LNCaP clone FGC (cell line): ENCODE measurements at regions not wholly inside any gene's neighbourhood (a gene's known extent, or its start where the extent isn't known, plus 50 kb on each side); places are given as distances from the start of the nearest gene placed in this dataset.

ENCODE experiments used
- DNase-seq: peaks from one replicate; pipeline ENCODE4 v3.0.0-alpha.2; 2011; ENCODE audit warnings: low read depth
- H3K4me3 ChIP-seq: 2 replicates; pipeline ENCODE4 v1.5.1; 2011; ENCODE audit warnings: mild to moderate bottlenecking, low read depth, low read length, control low read depth
- CTCF ChIP-seq: IDR thresholded peaks from 2 replicates; pipeline ENCODE4 v1.5.1; 2012; ENCODE audit warnings: mild to moderate bottlenecking; ENCODE audit not compliant: control insufficient read depth, insufficient read depth; ENCODE audit errors: extremely low read depth

DNA sequence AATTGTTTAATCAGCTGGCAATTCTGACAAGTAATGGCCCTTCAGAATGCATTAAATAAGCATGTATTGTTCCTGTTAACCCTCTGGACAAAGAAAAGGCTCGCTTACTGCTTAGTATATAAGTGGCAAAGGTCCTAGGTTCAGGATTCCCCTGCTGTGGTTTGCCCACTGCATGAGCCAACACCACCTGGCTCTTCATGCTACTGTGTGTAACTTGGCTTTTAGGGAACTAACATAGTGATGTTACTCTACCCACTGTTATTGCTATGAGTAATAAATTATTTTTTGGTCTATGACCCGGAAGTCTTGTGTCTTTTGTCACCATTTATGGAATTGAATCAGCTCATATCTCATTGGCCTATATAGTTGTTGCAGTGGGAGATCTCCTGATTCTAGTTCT, 791.7 kb upstream of the PHF14 start:
- no peak for DNase-seq

GRCh38 chr7:10192074-10192473, 781.6 kb upstream of the PHF14 start:
- no peak for DNase-seq
- no peak overlapping the region for H3K4me3 ChIP-seq
- TF ChIP-seq CTCF: no peak

More for the DNA sequence above, 791.7 kb upstream of the PHF14 start:
- TF ChIP-seq CTCF: no peak
- H3K4me3 ChIP-seq: no peak overlapping the region

- no peak overlapping the region for H3K4me3 ChIP-seq
- no peak for DNase-seq
- TF ChIP-seq CTCF: no peak
Measured at GRCh38 chr7:10205696-10206095, 768.0 kb upstream of the PHF14 start.

DNA sequence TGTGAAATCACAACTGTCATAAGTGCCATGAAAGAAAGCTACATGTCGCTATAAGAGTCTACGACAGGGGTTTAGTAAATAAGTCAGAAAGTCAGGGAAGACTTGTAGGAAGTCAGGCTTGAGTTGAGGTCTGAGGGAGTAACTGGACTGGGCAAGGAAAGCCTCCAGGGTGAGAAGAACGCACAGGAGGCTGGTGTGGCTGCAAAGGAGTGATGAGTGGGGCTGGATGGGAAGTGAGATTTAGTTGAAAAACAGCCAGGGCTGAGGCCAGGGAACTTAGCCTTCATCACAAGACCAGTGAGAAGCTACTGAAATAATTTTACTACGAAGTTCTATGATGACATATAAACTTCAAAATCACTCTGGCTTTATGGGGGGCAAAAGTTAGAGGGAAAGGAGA, 763.7 kb upstream of the PHF14 start:
- H3K4me3 ChIP-seq: no peak overlapping the region
- TF ChIP-seq CTCF: no peak
- DNase-seq: no peak

- no peak overlapping the region for H3K4me3 ChIP-seq
- no peak for DNase-seq
- TF ChIP-seq CTCF: no peak
Measured at GRCh38 chr7:10211016-10211415, 762.7 kb upstream of the PHF14 start.

DNA sequence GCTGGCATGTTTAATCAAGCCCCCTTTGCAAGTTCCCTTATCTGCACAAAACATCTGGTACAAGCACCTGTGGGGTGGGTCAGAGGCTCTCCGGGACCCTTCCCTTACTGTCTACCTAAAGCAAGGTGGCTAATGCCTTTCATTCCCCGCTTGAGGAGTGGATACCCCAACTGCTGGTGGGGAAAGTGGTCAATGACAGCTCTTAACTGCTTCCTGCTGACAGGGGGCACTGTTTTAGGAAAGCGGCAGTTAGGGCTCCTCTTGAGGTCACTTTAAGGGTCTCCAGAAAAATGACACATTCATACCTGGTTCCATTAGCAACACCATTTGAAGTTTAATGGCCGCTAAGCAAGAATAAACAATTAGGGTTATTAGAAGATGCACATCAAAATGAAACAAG, 761.8 kb upstream of the PHF14 start:
- no peak for DNase-seq
- no peak for TF ChIP-seq CTCF
- H3K4me3 ChIP-seq: no peak overlapping the region

- no peak for TF ChIP-seq CTCF
- no peak overlapping the region for H3K4me3 ChIP-seq
- no peak for DNase-seq
Measured at GRCh38 chr7:10212649-10213048, 761.0 kb upstream of the PHF14 start.
